Keratinocyte (primary cell): ENCODE measurements at regions not wholly inside any gene's neighbourhood (a gene's known extent, or its start where the extent isn't known, plus 50 kb on each side); places are given as distances from the start of the nearest gene placed in this dataset.

Source experiments
- EZH2 ChIP-seq: IDR thresholded peaks from one replicate; pipeline ENCODE4 v1.6.1; 2012; ENCODE audit warnings: inconsistent platforms, mild to moderate bottlenecking, low read length, moderate library complexity
- TF ChIP-seq, protein P1 (sequence below), 3 experiments: IDR thresholded peaks in 1 of 3; conservative IDR thresholded peaks in 1 of 3; optimal IDR thresholded peaks in 1 of 3; 2 replicates in 2 of 3; 3 replicates in 1 of 3; pipeline versions ENCODE3 to v1.5.1; 2011; ENCODE audit warnings: low read length in 3 of 3, mild to moderate bottlenecking in 3 of 3, moderate library complexity in 2 of 3, control low read depth in 1 of 3, inconsistent platforms in 1 of 3; ENCODE audit not compliant: insufficient read depth in 2 of 3; ENCODE audit errors: extremely low read depth in 1 of 3

DNA sequence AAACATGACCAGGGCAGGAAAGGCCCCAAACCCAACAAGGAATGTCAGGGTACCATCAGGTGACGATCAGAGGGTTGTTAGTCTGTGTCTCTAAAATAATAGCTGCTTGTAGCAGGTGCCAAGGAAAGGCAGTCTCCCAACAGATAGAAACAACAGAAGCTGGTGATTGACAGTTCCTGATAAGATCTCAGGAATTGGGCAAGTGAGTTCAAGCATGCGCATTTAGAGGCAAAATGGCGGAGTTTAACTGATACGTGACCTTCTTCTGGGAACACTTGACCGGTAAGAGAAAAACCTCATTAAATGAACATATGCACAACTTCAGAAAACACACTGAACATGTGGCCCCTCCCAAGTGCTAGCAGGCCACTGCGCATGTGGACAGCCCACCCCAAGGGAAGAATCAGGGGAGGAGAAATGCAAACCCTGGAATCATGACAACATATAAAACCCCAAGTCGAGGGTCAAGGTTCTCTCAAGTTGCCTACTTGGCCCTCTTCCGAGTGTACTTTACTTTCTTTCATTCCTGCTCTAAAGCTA is 664.9 kb downstream of the KCNJ3 start:
- TF ChIP-seq, protein P1, sequence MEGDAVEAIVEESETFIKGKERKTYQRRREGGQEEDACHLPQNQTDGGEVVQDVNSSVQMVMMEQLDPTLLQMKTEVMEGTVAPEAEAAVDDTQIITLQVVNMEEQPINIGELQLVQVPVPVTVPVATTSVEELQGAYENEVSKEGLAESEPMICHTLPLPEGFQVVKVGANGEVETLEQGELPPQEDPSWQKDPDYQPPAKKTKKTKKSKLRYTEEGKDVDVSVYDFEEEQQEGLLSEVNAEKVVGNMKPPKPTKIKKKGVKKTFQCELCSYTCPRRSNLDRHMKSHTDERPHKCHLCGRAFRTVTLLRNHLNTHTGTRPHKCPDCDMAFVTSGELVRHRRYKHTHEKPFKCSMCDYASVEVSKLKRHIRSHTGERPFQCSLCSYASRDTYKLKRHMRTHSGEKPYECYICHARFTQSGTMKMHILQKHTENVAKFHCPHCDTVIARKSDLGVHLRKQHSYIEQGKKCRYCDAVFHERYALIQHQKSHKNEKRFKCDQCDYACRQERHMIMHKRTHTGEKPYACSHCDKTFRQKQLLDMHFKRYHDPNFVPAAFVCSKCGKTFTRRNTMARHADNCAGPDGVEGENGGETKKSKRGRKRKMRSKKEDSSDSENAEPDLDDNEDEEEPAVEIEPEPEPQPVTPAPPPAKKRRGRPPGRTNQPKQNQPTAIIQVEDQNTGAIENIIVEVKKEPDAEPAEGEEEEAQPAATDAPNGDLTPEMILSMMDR (optimal IDR thresholded peaks at IDR 0.05 in 1 of 3, IDR thresholded peaks at IDR 0.05 in 1 of 3, conservative IDR thresholded peaks at IDR 0.05 in 1 of 3; ENCODE audit: extremely low read depth in 1 of 3, insufficient read depth in 2 of 3, low read length in 3 of 3), result no peak
- TF ChIP-seq EZH2, result no peak
